ENCODE measurements at regions not wholly inside any gene's neighbourhood (a gene's known extent, or its start where the extent isn't known, plus 50 kb on each side); places are given as distances from the start of the nearest gene placed in this dataset.

- DNase-seq, result no peak
- Histone ChIP-seq H3K79me2 (ENCODE audit: low read length) (no peaks in the 10 kb centered on the region), H3K9me2 (replicated peaks; ENCODE audit: insufficient read depth, low read length) (no peaks in the 10 kb centered on the region), H2AFZ (ENCODE audit: low read length) (0 out of 2 replicates have a peak overlapping the region, but pooled peaks have one; percentile 15), H3K36me3 (replicated peaks; ENCODE audit: insufficient read depth, low read length) (no peaks in the 10 kb centered on the region), H3F3A (ENCODE audit: insufficient read depth, low read length) (no peaks in the 10 kb centered on the region), H3K4me3 (ENCODE audit: low read length) (no peak overlapping the region), H3K27ac (ENCODE audit: low read length) (no peak overlapping the region), H4K20me1 (ENCODE audit: insufficient read depth, low read length) (no peaks in the 10 kb centered on the region), H3K4me2 (ENCODE audit: low read depth, low read length) (no peak overlapping the region), H3K9ac (ENCODE audit: low read length) (no peak overlapping the region), H3K4me1 (ENCODE audit: low read length) (peaks cover 6% of the 10 kb centered on the region; the same call in 1 of the 2 replicates), H3K27me3 (replicated peaks; ENCODE audit: insufficient read depth, low read length) (no peaks in the 10 kb centered on the region), H3K9me3 (replicated peaks; ENCODE audit: insufficient read depth, low read length) (no peaks in the 10 kb centered on the region)
- no peak for TF ChIP-seq EZH2phosphoT487 (IDR thresholded peaks at IDR 0.05; ENCODE audit: low read length)
- TF ChIP-seq EZH2 (optimal IDR thresholded peaks at IDR 0.05; ENCODE audit: low read depth, low read length), result no peak
- TF ChIP-seq CTCF (IDR thresholded peaks at IDR 0.05; ENCODE audit: low read length), result no peak
Observed at GRCh38 chr22:47627556-47628253, 865.3 kb downstream of the TBC1D22A start.

DNA sequence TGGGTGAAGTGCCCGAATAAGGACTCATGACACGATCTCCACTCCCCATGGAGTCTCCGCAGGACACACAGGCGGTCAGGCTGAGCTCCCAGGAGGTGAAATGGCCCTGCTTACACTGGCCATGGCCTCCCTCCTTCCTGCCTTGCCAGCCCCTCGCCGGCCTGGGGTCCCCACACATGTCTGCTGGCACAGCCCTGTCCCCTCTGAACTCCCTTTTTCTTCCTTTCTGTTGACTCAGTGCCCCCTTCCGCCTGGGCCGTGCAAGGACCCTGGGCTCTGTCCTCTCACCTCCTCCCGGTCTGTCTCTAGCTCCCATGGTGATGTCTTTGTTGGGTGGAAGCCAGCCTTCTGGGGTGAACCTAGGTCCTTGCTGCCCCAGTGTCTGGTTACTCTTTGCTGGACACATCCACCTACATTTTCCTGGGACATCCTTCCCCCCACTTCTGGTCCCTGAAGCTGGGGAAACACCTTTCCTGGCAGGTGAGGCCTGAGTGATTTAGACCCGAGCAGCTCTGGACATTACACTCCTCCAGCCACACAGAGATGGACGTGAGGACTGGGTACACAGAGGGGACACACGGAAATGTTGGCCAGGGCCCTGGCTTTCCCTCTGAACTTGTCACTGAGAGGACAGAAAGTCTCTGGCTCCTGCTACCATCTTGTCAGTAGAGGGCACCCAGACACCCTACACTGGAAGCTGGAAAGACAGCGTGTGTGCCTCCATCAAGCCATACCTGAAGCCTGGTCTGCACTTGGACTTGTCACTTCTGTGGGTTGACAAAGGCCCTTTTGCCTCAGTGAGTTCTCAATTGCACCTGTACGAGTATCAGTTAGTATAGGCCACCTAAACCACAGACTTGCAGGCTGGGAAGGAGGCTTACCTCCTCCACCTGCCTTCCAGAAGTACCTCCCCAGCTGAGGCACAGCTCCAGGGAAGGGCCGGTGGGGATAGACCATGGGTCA, 864.3 kb downstream of the TBC1D22A start:
- Histone ChIP-seq H3K9ac (ENCODE audit: low read length) (no peak overlapping the region), H3K79me2 (ENCODE audit: low read length) (no peaks in the 10 kb centered on the region), H3K4me1 (ENCODE audit: low read length) (peaks cover 6% of the 10 kb centered on the region; the same call in 1 of the 2 replicates), H3K4me2 (ENCODE audit: low read depth, low read length) (no peak overlapping the region), H3K36me3 (replicated peaks; ENCODE audit: insufficient read depth, low read length) (no peaks in the 10 kb centered on the region), H3K27me3 (replicated peaks; ENCODE audit: insufficient read depth, low read length) (no peaks in the 10 kb centered on the region), H3F3A (ENCODE audit: insufficient read depth, low read length) (no peaks in the 10 kb centered on the region), H3K9me3 (replicated peaks; ENCODE audit: insufficient read depth, low read length) (no peaks in the 10 kb centered on the region), H3K9me2 (replicated peaks; ENCODE audit: insufficient read depth, low read length) (no peaks in the 10 kb centered on the region), H2AFZ (ENCODE audit: low read length) (0 out of 2 replicates have a peak overlapping the region, but pooled peaks have one; percentile 15), H4K20me1 (ENCODE audit: insufficient read depth, low read length) (no peaks in the 10 kb centered on the region), H3K27ac (ENCODE audit: low read length) (no peak overlapping the region), H3K4me3 (ENCODE audit: low read length) (no peak overlapping the region)
- DNase-seq, result peak; percentile 72
- TF ChIP-seq CTCF (IDR thresholded peaks at IDR 0.05; ENCODE audit: low read length) (peak; percentile 53), EZH2 (optimal IDR thresholded peaks at IDR 0.05; ENCODE audit: low read depth, low read length) (no peak)

GRCh38 chr22:47625531-47626427, 863.3 kb downstream of the TBC1D22A start:
- Histone ChIP-seq H3K27ac (ENCODE audit: low read length) (no peak overlapping the region), H3K9ac (ENCODE audit: low read length) (no peak overlapping the region), H3K9me3 (replicated peaks; ENCODE audit: insufficient read depth, low read length) (no peaks in the 10 kb centered on the region), H3K4me1 (ENCODE audit: low read length) (peaks cover 6% of the 10 kb centered on the region; the same call in 1 of the 2 replicates), H3K9me2 (replicated peaks; ENCODE audit: insufficient read depth, low read length) (no peaks in the 10 kb centered on the region), H3K79me2 (ENCODE audit: low read length) (no peaks in the 10 kb centered on the region), H4K20me1 (ENCODE audit: insufficient read depth, low read length) (no peaks in the 10 kb centered on the region), H3K27me3 (replicated peaks; ENCODE audit: insufficient read depth, low read length) (no peaks in the 10 kb centered on the region), H3K36me3 (replicated peaks; ENCODE audit: insufficient read depth, low read length) (no peaks in the 10 kb centered on the region), H2AFZ (ENCODE audit: low read length) (no peak overlapping the region), H3F3A (ENCODE audit: insufficient read depth, low read length) (no peaks in the 10 kb centered on the region), H3K4me3 (ENCODE audit: low read length) (no peak overlapping the region), H3K4me2 (ENCODE audit: low read depth, low read length) (no peak overlapping the region)
- no peak for DNase-seq
- TF ChIP-seq EZH2phosphoT487 (IDR thresholded peaks at IDR 0.05; ENCODE audit: low read length), result no peak
- no peak for TF ChIP-seq EZH2 (optimal IDR thresholded peaks at IDR 0.05; ENCODE audit: low read depth, low read length)
- TF ChIP-seq CTCF (IDR thresholded peaks at IDR 0.05; ENCODE audit: low read length), result no peak

All from MM.1S (cell line).